Astrocyte (in vitro differentiated cells and primary cell): ENCODE measurements at regions not wholly inside any gene's neighbourhood (a gene's known extent, or its start where the extent isn't known, plus 50 kb on each side); places are given as distances from the start of the nearest gene placed in this dataset.

ENCODE experiments used
- DNase-seq: peaks from one replicate; pipeline ENCODE4 v3.0.0-alpha.2; 2010; ENCODE audit warnings: low read depth
- FAIRE-seq: peaks from 2 replicates; lab custom pipeline; 2011; peaks lifted over from hg19 to GRCh38; lab: Jason Lieb, UNC
- H2AFZ ChIP-seq: 2 replicates; pipeline ENCODE4 v1.6.0; 2012; ENCODE audit warnings: low read depth, low read length, inconsistent platforms
- H3K27ac ChIP-seq: 2 replicates; pipeline ENCODE4 v1.5.1; 2011; ENCODE audit warnings: low read depth, low read length, inconsistent platforms
- H3K27me3 ChIP-seq: 2 replicates; pipeline ENCODE4 v1.6.0; 2011; ENCODE audit warnings: low read length, inconsistent platforms; ENCODE audit not compliant: insufficient read depth
- H3K36me3 ChIP-seq: 2 replicates; pipeline ENCODE4 v1.5.1; 2011; ENCODE audit warnings: low read length, inconsistent platforms; ENCODE audit not compliant: insufficient read depth
- H3K4me1 ChIP-seq: 2 replicates; pipeline ENCODE4 v1.5.1; 2011; ENCODE audit warnings: low read length, inconsistent platforms; ENCODE audit not compliant: insufficient read depth
- H3K4me2 ChIP-seq: 2 replicates; pipeline ENCODE4 v1.6.0; 2012; ENCODE audit warnings: low read length, inconsistent platforms
- H3K4me3 ChIP-seq: 2 replicates; pipeline ENCODE4 v1.5.1; 2011; ENCODE audit warnings: low read depth, mild to moderate bottlenecking, low read length, inconsistent platforms; ENCODE audit not compliant: insufficient read depth
- H3K79me2 ChIP-seq: 2 replicates; pipeline ENCODE4 v1.6.0; 2012; ENCODE audit warnings: mild to moderate bottlenecking, low read length, inconsistent platforms; ENCODE audit not compliant: insufficient read depth
- H3K9ac ChIP-seq: 2 replicates; pipeline ENCODE4 v1.6.0; 2012; ENCODE audit warnings: mild to moderate bottlenecking, low read length, inconsistent platforms
- H3K9me3 ChIP-seq: 2 replicates; pipeline ENCODE4 v1.5.1; 2012; ENCODE audit warnings: low read depth, mild to moderate bottlenecking, low read length, inconsistent platforms; ENCODE audit not compliant: insufficient read depth
- H4K20me1 ChIP-seq: 2 replicates; pipeline ENCODE4 v1.6.0; 2012; ENCODE audit warnings: low read length, inconsistent platforms; ENCODE audit not compliant: insufficient read depth
- H3K27ac Mint-ChIP-seq: one replicate; pipeline ENCODE4 v1.8.0; 2021; ENCODE audit warnings: mild to moderate bottlenecking, mixed read lengths; ENCODE audit not compliant: unreplicated experiment
- H3K27me3 Mint-ChIP-seq: one replicate; pipeline ENCODE4 v1.8.0; 2021; ENCODE audit warnings: low read depth, mixed read lengths; ENCODE audit not compliant: unreplicated experiment
- H3K36me3 Mint-ChIP-seq: one replicate; pipeline ENCODE4 v1.8.0; 2021; ENCODE audit warnings: low read depth, mixed read lengths; ENCODE audit not compliant: unreplicated experiment
- H3K4me1 Mint-ChIP-seq: one replicate; pipeline ENCODE4 v1.8.0; 2021; ENCODE audit warnings: low read depth, mixed read lengths; ENCODE audit not compliant: unreplicated experiment
- H3K4me3 Mint-ChIP-seq: one replicate; pipeline ENCODE4 v1.8.0; 2021; ENCODE audit warnings: mild to moderate bottlenecking, moderate library complexity, mixed read lengths; ENCODE audit not compliant: unreplicated experiment
- H3K9me3 Mint-ChIP-seq: one replicate; pipeline ENCODE4 v1.8.0; 2021; ENCODE audit warnings: mild to moderate bottlenecking, mixed read lengths; ENCODE audit not compliant: unreplicated experiment
- CTCF ChIP-seq: IDR thresholded peaks from 2 replicates; pipeline ENCODE4 v1.5.1; 2011; ENCODE audit warnings: low read depth, mild to moderate bottlenecking, inconsistent platforms, low read length, moderate library complexity; ENCODE audit not compliant: insufficient read depth
- EZH2 ChIP-seq: IDR thresholded peaks from 2 replicates; pipeline ENCODE4 v1.6.1; 2012; ENCODE audit warnings: mild to moderate bottlenecking, low read length, inconsistent platforms; ENCODE audit not compliant: insufficient read depth

- FAIRE-seq (no peak), DNase-seq (no peak)
- H3K27me3 ChIP-seq = no peaks in the 10 kb centered on the region
- H3K9ac ChIP-seq = no peak overlapping the region
- no peak overlapping the region for H3K27ac ChIP-seq
- H3K27ac Mint-ChIP-seq = no peak overlapping the region
- no peak for TF ChIP-seq EZH2
- no peak for TF ChIP-seq CTCF
- H3K4me3 ChIP-seq = no peak overlapping the region
- H3K27me3 Mint-ChIP-seq = no peaks in the 10 kb centered on the region
- H3K9me3 Mint-ChIP-seq = peaks cover 2% of the 10 kb centered on the region
- H3K4me1 Mint-ChIP-seq = no peaks in the 10 kb centered on the region
- no peak overlapping the region for H3K4me2 ChIP-seq
- peaks cover 3% of the 10 kb centered on the region for H3K9me3 ChIP-seq
- no peaks in the 10 kb centered on the region for H3K79me2 ChIP-seq
- no peaks in the 10 kb centered on the region for H3K36me3 ChIP-seq
- no peaks in the 10 kb centered on the region for H3K36me3 Mint-ChIP-seq
- H4K20me1 ChIP-seq = no peaks in the 10 kb centered on the region
- no peak overlapping the region for H3K4me3 Mint-ChIP-seq
- no peak overlapping the region for H2AFZ ChIP-seq
- H3K4me1 ChIP-seq = no peaks in the 10 kb centered on the region
Measured at GRCh38 chr16:5604770-5605169, 507.2 kb upstream of the EEF2KMT start.

GRCh38 chr16:5603836-5604235 lies 506.2 kb upstream of the EEF2KMT start:
- no peaks in the 10 kb centered on the region for H3K36me3 ChIP-seq
- H3K27ac ChIP-seq = no peak overlapping the region
- TF ChIP-seq CTCF = no peak
- no peak for TF ChIP-seq EZH2
- no peaks in the 10 kb centered on the region for H3K27me3 ChIP-seq
- Mint-ChIP-seq H3K27me3 (no peaks in the 10 kb centered on the region), H3K4me3 (no peak overlapping the region), H3K27ac (no peak overlapping the region), H3K36me3 (no peaks in the 10 kb centered on the region), H3K4me1 (no peaks in the 10 kb centered on the region), H3K9me3 (peaks cover 2% of the 10 kb centered on the region)
- H2AFZ ChIP-seq = no peak overlapping the region
- no peaks in the 10 kb centered on the region for H3K79me2 ChIP-seq
- DNase-seq = no peak
- FAIRE-seq = no peak
- H3K4me1 ChIP-seq = no peaks in the 10 kb centered on the region
- H3K9ac ChIP-seq = no peak overlapping the region
- H3K4me3 ChIP-seq = no peak overlapping the region
- H3K9me3 ChIP-seq = peaks cover 3% of the 10 kb centered on the region
- H3K4me2 ChIP-seq = no peak overlapping the region
- no peaks in the 10 kb centered on the region for H4K20me1 ChIP-seq

GRCh38 chr16:5601957-5602356 lies 504.4 kb upstream of the EEF2KMT start:
- Mint-ChIP-seq H3K27ac (no peak overlapping the region), H3K27me3 (no peaks in the 10 kb centered on the region), H3K4me3 (no peak overlapping the region), H3K4me1 (no peaks in the 10 kb centered on the region), H3K9me3 (peaks cover 2% of the 10 kb centered on the region), H3K36me3 (no peaks in the 10 kb centered on the region)
- H3K36me3 ChIP-seq = no peaks in the 10 kb centered on the region
- FAIRE-seq (no peak), DNase-seq (no peak)
- no peak overlapping the region for H3K4me3 ChIP-seq
- no peaks in the 10 kb centered on the region for H3K27me3 ChIP-seq
- H2AFZ ChIP-seq = no peak overlapping the region
- H3K4me1 ChIP-seq = no peaks in the 10 kb centered on the region
- no peaks in the 10 kb centered on the region for H4K20me1 ChIP-seq
- no peak overlapping the region for H3K4me2 ChIP-seq
- H3K27ac ChIP-seq = no peak overlapping the region
- H3K9me3 ChIP-seq = peaks cover 3% of the 10 kb centered on the region
- no peak overlapping the region for H3K9ac ChIP-seq
- H3K79me2 ChIP-seq = no peaks in the 10 kb centered on the region
- TF ChIP-seq CTCF = no peak
- no peak for TF ChIP-seq EZH2
